Neural crest cell (in vitro differentiated cells): ENCODE measurements at regions not wholly inside any gene's neighbourhood (a gene's known extent, or its start where the extent isn't known, plus 50 kb on each side); places are given as distances from the start of the nearest gene placed in this dataset.

Experiments
- DNase-seq: peaks from one replicate; pipeline ENCODE4 v3.0.0; 2021; ENCODE audit warnings: low read depth, mixed read lengths, low spot score
- H3K27ac Mint-ChIP-seq: one replicate; pipeline ENCODE4 v1.8.0; 2021; ENCODE audit warnings: mild to moderate bottlenecking, mixed read lengths; ENCODE audit not compliant: unreplicated experiment
- H3K27me3 Mint-ChIP-seq: 2 replicates; pipeline ENCODE4 v1.8.0; 2021; ENCODE audit warnings: low read depth, mild to moderate bottlenecking, mixed read lengths
- H3K36me3 Mint-ChIP-seq: 2 replicates; pipeline ENCODE4 v1.8.0; 2021; ENCODE audit warnings: low read depth, mild to moderate bottlenecking, mixed read lengths
- H3K4me1 Mint-ChIP-seq: 2 replicates; pipeline ENCODE4 v1.8.0; 2021; ENCODE audit warnings: mixed read lengths
- H3K4me3 Mint-ChIP-seq: one replicate; pipeline ENCODE4 v1.8.0; 2021; ENCODE audit warnings: mild to moderate bottlenecking, mixed read lengths
- H3K9me3 Mint-ChIP-seq: 2 replicates; pipeline ENCODE4 v1.8.0; 2021; ENCODE audit warnings: mixed read lengths
- TF ChIP-seq, protein P1 (sequence below): fragments of 200-600 bp; sonication (generic); conservative IDR thresholded peaks from 2 replicates; pipeline ENCODE4 v1.5.0; 2021; ENCODE audit warnings: antibody characterized with exemption, mild to moderate bottlenecking

DNA sequence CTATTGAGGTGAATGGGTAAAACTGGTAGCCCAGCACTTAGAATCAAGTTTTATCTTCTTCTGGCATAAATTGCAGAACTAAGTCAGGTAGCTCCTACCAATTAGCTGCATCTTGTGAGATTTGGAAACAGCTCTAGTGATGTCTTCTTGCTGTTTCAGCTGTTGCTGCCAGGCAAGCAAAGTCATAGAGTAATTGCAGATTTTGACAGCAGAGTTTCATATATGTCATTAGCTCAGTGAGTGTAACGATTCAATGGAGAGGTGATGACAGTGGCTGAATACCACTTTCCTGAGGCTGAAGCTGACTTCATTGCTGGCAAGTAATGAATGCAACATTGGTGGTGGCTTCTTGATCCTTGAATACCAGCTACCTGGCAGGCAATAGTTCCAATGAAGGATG lies 1109.7 kb upstream of the CDH18 start:
- H3K9me3 Mint-ChIP-seq, result no peaks in the 10 kb centered on the region
- no peak overlapping the region for H3K27ac Mint-ChIP-seq
- no peaks in the 10 kb centered on the region for H3K4me1 Mint-ChIP-seq
- H3K27me3 Mint-ChIP-seq, result no peaks in the 10 kb centered on the region
- H3K4me3 Mint-ChIP-seq, result no peak overlapping the region
- no peak for DNase-seq
- no peaks in the 10 kb centered on the region for H3K36me3 Mint-ChIP-seq
- TF ChIP-seq, protein P1, sequence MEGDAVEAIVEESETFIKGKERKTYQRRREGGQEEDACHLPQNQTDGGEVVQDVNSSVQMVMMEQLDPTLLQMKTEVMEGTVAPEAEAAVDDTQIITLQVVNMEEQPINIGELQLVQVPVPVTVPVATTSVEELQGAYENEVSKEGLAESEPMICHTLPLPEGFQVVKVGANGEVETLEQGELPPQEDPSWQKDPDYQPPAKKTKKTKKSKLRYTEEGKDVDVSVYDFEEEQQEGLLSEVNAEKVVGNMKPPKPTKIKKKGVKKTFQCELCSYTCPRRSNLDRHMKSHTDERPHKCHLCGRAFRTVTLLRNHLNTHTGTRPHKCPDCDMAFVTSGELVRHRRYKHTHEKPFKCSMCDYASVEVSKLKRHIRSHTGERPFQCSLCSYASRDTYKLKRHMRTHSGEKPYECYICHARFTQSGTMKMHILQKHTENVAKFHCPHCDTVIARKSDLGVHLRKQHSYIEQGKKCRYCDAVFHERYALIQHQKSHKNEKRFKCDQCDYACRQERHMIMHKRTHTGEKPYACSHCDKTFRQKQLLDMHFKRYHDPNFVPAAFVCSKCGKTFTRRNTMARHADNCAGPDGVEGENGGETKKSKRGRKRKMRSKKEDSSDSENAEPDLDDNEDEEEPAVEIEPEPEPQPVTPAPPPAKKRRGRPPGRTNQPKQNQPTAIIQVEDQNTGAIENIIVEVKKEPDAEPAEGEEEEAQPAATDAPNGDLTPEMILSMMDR, result no peak

DNA sequence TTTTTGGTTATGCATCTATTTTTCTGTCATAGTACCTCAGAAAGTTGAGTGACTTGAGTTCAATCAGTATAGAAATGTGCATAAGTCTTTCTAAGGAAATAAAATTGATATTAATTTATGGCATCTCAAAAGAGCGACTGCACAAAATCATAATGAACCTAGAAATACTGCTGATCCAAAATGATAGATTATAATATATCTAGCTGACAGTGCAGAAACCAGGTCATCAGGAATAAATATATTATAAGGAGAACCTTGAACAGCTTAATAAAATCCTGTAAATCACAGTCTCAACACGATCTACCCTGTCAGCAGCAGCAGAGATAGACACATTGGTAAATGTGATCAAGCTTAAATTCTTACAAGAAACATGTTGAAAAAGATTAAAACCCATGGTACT lies 1106.6 kb upstream of the CDH18 start:
- TF ChIP-seq, protein P1, result no peak
- H3K27ac Mint-ChIP-seq, result no peak overlapping the region
- no peaks in the 10 kb centered on the region for H3K27me3 Mint-ChIP-seq
- H3K4me3 Mint-ChIP-seq, result no peak overlapping the region
- no peaks in the 10 kb centered on the region for H3K4me1 Mint-ChIP-seq
- no peaks in the 10 kb centered on the region for H3K36me3 Mint-ChIP-seq
- no peaks in the 10 kb centered on the region for H3K9me3 Mint-ChIP-seq
- no peak for DNase-seq

DNA sequence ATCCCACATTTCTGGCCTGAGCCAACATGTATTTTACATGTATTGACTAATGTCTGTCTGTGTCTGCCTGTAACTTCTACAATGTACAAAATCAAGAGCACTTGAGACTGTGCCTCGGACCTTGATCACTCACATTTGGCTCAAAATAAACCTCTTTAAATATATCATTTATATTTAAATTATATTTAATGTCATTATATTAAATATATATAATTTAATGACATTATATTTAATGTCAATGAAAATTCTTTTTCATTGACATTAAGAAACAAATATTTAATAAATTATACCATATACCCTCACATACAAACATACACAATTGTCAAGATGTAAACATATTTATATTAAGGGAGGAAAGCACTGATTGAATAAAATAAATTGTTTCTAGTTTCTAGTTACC lies 1099.8 kb upstream of the CDH18 start:
- no peak overlapping the region for H3K27ac Mint-ChIP-seq
- H3K9me3 Mint-ChIP-seq, result peaks cover 10% of the 10 kb centered on the region
- no peaks in the 10 kb centered on the region for H3K4me1 Mint-ChIP-seq
- no peak for DNase-seq
- no peaks in the 10 kb centered on the region for H3K27me3 Mint-ChIP-seq
- H3K36me3 Mint-ChIP-seq, result no peaks in the 10 kb centered on the region
- TF ChIP-seq, protein P1, result no peak
- no peak overlapping the region for H3K4me3 Mint-ChIP-seq

DNA sequence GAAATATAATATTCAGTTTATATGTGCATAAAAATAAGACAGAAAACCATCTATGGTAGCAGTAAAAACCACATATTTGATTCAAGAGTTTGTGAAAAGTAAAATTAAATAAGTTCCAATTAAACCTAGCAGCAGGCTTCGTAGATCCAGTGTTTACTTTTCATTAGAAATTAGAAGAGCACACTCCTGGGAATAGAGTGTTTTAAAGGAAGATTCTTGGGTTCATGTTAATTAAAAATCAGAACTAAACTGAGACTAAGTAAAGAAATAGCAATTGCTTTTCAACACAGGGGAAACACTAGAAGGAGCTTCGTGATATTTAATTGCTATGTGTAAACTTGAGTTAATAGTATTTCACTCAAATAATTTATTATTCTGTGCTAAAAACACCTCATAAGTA lies 1097.8 kb upstream of the CDH18 start:
- Mint-ChIP-seq H3K27me3 (no peaks in the 10 kb centered on the region), H3K4me3 (no peak overlapping the region), H3K9me3 (peaks cover 11% of the 10 kb centered on the region), H3K4me1 (no peaks in the 10 kb centered on the region), H3K27ac (no peak overlapping the region), H3K36me3 (no peaks in the 10 kb centered on the region)
- TF ChIP-seq, protein P1, result no peak
- no peak for DNase-seq

DNA sequence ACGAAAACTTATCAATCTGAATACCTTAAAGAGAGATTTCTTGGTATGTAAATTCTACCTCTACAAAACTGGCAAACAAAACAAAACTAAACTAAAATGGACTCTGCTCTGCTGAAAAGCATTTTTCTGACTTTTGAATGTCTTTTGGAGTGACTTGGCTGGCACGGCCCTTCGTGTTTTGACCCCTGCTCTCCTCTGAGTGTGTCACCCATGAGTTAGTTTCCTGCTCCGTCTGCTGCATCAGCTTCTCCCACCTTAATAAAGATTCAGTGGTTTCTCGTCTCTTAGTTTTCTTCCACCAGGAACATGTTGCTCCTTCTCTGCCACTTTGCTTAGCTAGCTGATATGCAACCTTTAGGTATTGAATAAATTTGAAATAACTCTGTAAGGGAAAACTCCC lies 1084.0 kb upstream of the CDH18 start:
- H3K9me3 Mint-ChIP-seq, result no peaks in the 10 kb centered on the region
- H3K27me3 Mint-ChIP-seq, result no peaks in the 10 kb centered on the region
- peaks cover 17% of the 10 kb centered on the region for H3K4me1 Mint-ChIP-seq
- TF ChIP-seq, protein P1, result no peak
- H3K36me3 Mint-ChIP-seq, result no peaks in the 10 kb centered on the region
- H3K27ac Mint-ChIP-seq, result no peak overlapping the region
- no peak overlapping the region for H3K4me3 Mint-ChIP-seq
- no peak for DNase-seq

DNA sequence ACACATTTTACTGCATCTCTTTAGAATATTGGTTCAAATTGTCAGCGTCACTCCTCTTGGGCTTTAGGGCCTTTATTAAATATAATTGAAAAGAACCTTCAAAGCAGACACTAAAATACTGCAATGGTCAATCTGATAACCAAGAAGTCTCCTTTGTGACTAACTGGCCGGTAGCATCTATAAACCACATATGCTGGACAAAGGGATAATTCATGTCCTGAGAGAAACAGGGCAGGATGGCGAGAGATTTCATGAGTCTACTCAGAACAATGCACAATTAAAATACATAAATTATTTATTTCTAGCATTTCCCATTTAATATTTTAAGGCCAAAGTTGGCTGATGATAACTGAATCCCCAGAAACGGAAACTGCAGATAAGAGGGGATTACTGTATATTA lies 1083.4 kb upstream of the CDH18 start:
- H3K9me3 Mint-ChIP-seq, result no peaks in the 10 kb centered on the region
- TF ChIP-seq, protein P1, result no peak
- no peak for DNase-seq
- peaks cover 17% of the 10 kb centered on the region for H3K4me1 Mint-ChIP-seq
- H3K36me3 Mint-ChIP-seq, result no peaks in the 10 kb centered on the region
- H3K4me3 Mint-ChIP-seq, result no peak overlapping the region
- no peak overlapping the region for H3K27ac Mint-ChIP-seq
- H3K27me3 Mint-ChIP-seq, result no peaks in the 10 kb centered on the region
